Left lung (tissue), 4 donors: ENCODE measurements at regions not wholly inside any gene's neighbourhood (a gene's known extent, or its start where the extent isn't known, plus 50 kb on each side); places are given as distances from the start of the nearest gene placed in this dataset.

Source experiments
- ATAC-seq: fragments of 200-7000 bp; cut with Tn5 transposase; one replicate; pipeline ENCODE4 v1.9.1; 2020; ENCODE audit warnings: moderate library complexity
- DNase-seq, 4 donors: peaks; one replicate each; pipeline ENCODE4 v3.0.0-alpha.2; 2013 to 2020
- H3K27ac ChIP-seq, 2 donors: fragments of 200-600 bp; sonication (generic) in 1 of 2; one replicate each; pipeline versions ENCODE4 v1.5.0 to v1.8.0; 2020 to 2021
- H3K27me3 ChIP-seq, 2 donors: fragments of 200-600 bp; sonication (generic) in 1 of 2; one replicate each; pipeline versions ENCODE4 v1.5.0 to v1.8.0; 2020 to 2021
- H3K36me3 ChIP-seq, 2 donors: fragments of 200-600 bp; sonication (generic) in 1 of 2; one replicate each; pipeline versions ENCODE4 v1.5.0 to v1.8.0; 2020 to 2021
- H3K4me1 ChIP-seq, 2 donors: fragments of 200-600 bp; one replicate each; pipeline ENCODE4 v1.8.0; 2021
- H3K4me3 ChIP-seq, 2 donors: fragments of 200-600 bp; sonication (generic) in 1 of 2; one replicate each; pipeline versions ENCODE4 v1.5.0 to v1.8.0; 2020 to 2021; ENCODE audit warnings: mild to moderate bottlenecking in 1 of 2
- H3K9me3 ChIP-seq, 2 donors: fragments of 200-600 bp; sonication (generic) in 1 of 2; one replicate each; pipeline versions ENCODE4 v1.5.0 to v1.8.0; 2020 to 2021
- intact Hi-C, 2 donors: fragments of 100-400 bp; cut with DNase I; formaldehyde crosslinking; loops; one replicate each; pipeline versions ENCODE4 v1.11.2 to v1.14.2; 2022
- TF ChIP-seq, protein P1 (sequence below), 2 donors: fragments of 200-600 bp; sonication (generic) in 1 of 2; IDR thresholded peaks; one replicate each; pipeline versions ENCODE4 v1.5.0 to v1.8.0; 2021; ENCODE audit warnings: antibody characterized with exemption in 2 of 2
- donor health status: DM: no; HTN: yes; CAD: no.
- donor health status: DM: no; HTN: no; CAD: no.

DNA sequence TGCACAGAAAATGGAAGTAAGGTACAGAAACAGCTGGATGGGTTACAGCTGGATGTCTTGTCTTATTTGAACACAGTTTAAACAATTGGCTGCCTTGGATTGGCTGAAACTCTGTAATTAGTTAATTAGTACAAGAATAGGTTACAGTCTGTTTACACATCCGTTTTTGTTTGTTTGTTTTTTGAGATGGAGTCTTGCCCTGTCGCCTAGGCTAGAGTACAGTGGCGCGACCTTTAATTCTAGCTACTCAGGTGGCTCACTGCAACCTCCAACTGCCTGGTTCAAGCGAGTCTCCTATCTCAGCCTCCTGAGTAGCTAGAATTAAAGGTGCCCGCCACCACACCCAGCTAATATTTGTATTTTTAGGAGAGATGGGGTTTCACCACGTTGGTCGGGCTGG, 368.7 kb upstream of the KLF4 start:
- TF ChIP-seq, protein P1, sequence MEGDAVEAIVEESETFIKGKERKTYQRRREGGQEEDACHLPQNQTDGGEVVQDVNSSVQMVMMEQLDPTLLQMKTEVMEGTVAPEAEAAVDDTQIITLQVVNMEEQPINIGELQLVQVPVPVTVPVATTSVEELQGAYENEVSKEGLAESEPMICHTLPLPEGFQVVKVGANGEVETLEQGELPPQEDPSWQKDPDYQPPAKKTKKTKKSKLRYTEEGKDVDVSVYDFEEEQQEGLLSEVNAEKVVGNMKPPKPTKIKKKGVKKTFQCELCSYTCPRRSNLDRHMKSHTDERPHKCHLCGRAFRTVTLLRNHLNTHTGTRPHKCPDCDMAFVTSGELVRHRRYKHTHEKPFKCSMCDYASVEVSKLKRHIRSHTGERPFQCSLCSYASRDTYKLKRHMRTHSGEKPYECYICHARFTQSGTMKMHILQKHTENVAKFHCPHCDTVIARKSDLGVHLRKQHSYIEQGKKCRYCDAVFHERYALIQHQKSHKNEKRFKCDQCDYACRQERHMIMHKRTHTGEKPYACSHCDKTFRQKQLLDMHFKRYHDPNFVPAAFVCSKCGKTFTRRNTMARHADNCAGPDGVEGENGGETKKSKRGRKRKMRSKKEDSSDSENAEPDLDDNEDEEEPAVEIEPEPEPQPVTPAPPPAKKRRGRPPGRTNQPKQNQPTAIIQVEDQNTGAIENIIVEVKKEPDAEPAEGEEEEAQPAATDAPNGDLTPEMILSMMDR (IDR thresholded peaks at IDR 0.05), result no peak
- intact Hi-C loops, result no loop called here
- H3K4me1 ChIP-seq, result peaks cover 0 to 15% of the 10 kb centered on the region in 2 donors
- DNase-seq (no peak), ATAC-seq (no peak)
- no peaks in the 10 kb centered on the region for H3K36me3 ChIP-seq
- H3K9me3 ChIP-seq, result peaks cover 0 to 24% of the 10 kb centered on the region in 2 donors
- no peak overlapping the region for H3K27ac ChIP-seq
- no peak overlapping the region for H3K4me3 ChIP-seq
- no peaks in the 10 kb centered on the region for H3K27me3 ChIP-seq

DNA sequence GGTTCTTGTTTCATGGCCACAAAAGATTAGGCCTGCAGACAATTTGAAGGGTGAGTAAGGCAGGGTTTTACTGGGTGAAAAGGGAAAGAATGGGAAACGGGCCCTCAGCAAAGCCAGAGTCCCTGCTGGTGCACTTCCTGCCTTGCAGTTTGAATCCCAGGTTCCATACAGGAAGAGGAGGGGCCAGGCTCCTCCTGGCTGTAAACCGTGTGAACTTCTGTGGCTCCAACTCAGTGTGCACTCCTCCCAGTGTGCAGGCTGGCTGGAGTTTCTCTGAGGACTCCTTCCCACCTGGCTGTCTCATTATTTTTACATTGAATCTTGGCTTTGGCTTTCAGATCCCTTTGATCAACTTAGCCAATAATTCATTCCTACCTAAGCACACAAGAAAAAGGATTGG, 367.1 kb upstream of the KLF4 start:
- Histone ChIP-seq H3K27me3 (no peaks in the 10 kb centered on the region), H3K4me1 (no peaks in the 10 kb centered on the region), H3K36me3 (no peaks in the 10 kb centered on the region), H3K27ac (no peak overlapping the region), H3K4me3 (no peak overlapping the region), H3K9me3 (peaks cover 0 to 24% of the 10 kb centered on the region in 2 donors)
- ATAC-seq, result no peak
- DNase-seq, result no peak
- intact Hi-C loops, result no loop called here
- TF ChIP-seq, protein P1 (IDR thresholded peaks at IDR 0.05), result no peak

DNA sequence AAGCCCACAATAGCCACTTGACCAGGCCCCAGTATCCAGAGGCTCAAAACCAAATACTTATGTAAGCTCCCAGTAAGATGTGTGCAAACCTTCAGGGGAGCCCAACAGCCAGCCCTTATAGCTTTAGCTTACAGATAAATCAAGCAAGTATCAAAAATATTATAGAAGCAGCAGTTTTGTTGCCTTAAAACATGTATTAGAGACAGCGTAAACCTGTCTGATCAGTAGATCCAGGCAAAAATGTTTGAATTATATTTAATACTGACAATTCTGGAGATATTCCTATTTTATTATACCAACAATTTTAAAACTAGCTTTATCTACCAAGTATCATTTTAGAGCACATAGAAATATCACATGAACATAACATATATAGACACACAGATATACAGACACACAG, 365.6 kb upstream of the KLF4 start:
- no peaks in the 10 kb centered on the region for H3K36me3 ChIP-seq
- TF ChIP-seq, protein P1 (IDR thresholded peaks at IDR 0.05), result no peak
- H3K27me3 ChIP-seq, result no peaks in the 10 kb centered on the region
- DNase-seq, result no peak
- H3K4me1 ChIP-seq, result no peaks in the 10 kb centered on the region
- H3K4me3 ChIP-seq, result no peak overlapping the region
- intact Hi-C loops, result no loop called here
- peaks cover 0 to 24% of the 10 kb centered on the region in 2 donors for H3K9me3 ChIP-seq
- ATAC-seq, result no peak
- no peak overlapping the region for H3K27ac ChIP-seq

DNA sequence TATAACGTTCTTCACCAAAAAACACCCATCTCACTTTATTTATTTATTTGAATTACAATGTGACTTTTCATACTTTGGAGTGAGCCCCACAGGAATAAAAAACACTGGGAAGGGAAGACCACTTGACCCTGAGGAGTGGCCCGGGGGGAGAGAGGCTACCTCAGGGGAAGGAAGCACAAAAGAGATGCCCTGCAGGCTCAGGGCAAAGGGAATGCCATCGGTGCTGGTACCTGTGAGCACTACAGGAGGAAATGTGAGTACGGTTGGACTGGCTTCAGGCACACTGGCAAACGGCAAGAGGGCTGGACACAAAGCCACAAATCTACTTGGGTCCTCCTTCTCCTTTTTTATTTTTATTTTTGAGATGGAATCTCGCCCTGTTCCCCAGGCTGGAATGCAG, 363.9 kb upstream of the KLF4 start:
- H3K27me3 ChIP-seq, result no peaks in the 10 kb centered on the region
- H3K36me3 ChIP-seq, result no peaks in the 10 kb centered on the region
- no peak for ATAC-seq
- TF ChIP-seq, protein P1 (IDR thresholded peaks at IDR 0.05), result no peak
- intact Hi-C loops, result no loop called here
- H3K27ac ChIP-seq, result no peak overlapping the region
- H3K4me3 ChIP-seq, result no peak overlapping the region
- H3K4me1 ChIP-seq, result peaks cover 0 to 12% of the 10 kb centered on the region in 2 donors
- peaks cover 0 to 24% of the 10 kb centered on the region in 2 donors for H3K9me3 ChIP-seq
- no peak for DNase-seq

DNA sequence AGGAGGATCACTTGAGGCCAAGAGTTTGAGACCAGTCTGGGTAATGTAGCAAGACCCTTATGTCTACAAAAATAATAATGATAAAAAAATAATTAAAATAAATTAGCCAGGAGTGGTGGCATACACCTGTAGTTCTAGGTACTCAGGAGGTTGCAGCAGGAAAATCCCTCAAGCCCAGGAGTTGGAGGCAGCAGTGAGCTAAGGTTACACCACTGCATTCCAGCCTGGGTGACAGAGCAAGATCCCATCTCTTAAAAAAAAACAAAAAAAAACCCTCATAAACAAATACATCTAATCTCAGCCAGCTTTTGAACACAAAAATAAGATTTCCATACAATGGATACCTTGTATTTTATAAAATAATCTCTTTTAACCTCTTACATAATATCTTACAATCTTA, 363.3 kb upstream of the KLF4 start:
- H3K4me3 ChIP-seq, result no peak overlapping the region
- intact Hi-C loops, result no loop called here
- no peaks in the 10 kb centered on the region for H3K36me3 ChIP-seq
- DNase-seq, result no peak
- peaks cover 0 to 24% of the 10 kb centered on the region in 2 donors for H3K9me3 ChIP-seq
- H3K27me3 ChIP-seq, result no peaks in the 10 kb centered on the region
- peaks cover 0 to 18% of the 10 kb centered on the region in 2 donors for H3K4me1 ChIP-seq
- ATAC-seq, result no peak
- no peak overlapping the region for H3K27ac ChIP-seq
- TF ChIP-seq, protein P1 (IDR thresholded peaks at IDR 0.05), result no peak
